CD4-positive, alpha-beta T cell treated with Interleukin-1 beta for 1 hour (primary cell): ENCODE measurements at regions not wholly inside any gene's neighbourhood (a gene's known extent, or its start where the extent isn't known, plus 50 kb on each side); places are given as distances from the start of the nearest gene placed in this dataset.

ENCODE experiments used
- DNase-seq, 2 donors: peaks; one replicate each; pipeline ENCODE4 v3.0.0-alpha.2; 2020 to 2022

DNA sequence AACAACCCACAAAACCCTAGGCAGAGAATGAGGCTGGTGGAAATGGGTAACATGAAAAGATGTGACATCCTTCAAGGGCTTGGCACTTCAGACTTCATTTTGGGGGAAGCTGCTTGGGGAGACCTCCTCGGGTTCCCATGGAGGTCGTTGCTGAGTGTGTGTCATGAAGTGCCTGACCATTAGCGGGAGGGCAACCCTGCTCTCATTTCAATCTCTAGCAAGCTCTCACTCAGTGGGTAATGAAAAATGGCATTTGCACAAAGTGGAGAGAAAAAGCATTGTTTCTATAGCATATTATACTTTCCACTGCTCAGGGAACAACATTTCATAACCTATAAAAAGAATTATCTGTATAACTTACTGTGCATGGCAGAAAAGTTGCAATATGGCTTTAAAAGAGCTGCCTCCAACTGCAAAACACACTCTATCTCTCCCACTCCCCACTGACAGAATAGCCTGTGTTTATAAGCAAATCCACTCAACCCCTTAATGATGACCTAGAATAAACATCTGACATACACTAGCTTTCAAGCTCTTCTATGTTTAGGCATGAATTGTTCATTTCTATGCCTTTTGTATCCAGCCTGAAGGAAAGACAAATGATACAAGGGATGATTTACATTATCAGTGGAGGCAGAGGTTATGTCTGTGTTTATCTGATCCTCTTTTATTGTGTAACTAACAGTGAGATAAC is 357.2 kb downstream of the ZSWIM6 start:
- DNase-seq: no peak

DNA sequence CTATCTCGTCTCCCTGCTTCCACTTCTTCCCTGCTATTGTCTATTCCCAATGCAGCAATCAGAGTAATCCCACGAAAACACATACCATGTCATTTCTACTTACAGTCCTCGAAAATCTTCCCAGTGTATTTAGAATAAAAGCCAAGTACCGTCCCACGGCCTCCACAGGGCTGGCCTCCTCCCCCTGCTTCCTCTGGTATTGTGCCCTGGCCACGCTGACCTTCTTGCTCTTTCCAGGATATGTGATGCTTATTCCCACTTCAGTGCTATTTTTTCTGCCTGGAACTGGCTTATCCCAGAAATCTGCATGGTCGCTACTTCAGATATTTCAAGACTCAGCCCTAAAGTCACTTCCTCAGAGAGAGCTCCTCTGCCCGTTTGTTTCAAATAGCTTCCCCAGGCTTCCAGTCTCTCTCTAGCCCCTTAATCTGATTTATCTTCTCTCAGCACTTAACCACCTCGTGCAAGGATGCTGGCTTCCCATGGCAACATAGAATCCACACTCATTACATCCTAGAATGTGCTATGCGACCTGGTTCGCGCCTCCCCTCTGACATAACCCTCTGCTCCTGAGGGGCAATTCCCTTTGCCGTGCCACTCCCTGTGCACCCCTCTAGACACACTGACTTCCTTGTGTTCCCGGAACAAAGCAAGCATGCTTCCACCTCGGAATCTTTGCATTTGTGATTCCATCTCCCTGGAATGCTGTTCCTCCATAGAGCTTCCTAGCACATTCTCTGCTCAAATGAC is 365.9 kb downstream of the ZSWIM6 start:
- DNase-seq: no peak

DNA sequence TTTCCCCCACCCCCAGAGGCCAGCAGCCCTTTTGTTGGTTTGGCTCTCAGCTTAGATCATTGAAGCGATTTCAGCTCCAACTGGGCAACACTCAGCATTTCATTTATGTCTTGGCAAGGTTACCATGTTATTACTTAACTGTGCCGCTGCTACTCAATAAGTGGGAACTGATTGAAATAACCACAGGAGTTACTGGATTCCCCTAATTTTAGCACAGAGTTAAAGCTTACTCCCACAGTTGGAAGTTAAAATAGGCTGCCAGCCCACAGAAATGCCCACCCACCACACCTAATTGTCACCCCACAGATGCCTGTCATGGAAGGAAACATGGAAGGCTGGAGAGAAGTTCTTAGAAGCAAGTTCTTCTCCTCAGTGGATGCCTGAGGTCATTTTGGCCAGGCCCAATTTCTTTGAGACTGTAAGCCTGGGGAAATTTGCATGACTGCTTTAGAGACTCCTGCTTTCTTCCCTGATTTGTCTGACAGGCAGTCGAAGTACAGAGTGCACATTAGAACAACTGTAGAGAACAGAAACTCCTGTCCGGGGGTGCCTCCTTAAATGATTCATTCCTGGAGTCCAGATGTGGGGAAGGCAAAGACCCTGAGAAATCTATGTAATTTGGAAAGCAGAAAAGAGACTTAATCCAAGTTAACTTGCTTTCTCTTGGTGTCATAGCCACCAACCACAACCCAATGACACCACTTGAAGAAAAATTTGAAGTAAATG is 370.0 kb downstream of the ZSWIM6 start:
- no peak for DNase-seq

DNA sequence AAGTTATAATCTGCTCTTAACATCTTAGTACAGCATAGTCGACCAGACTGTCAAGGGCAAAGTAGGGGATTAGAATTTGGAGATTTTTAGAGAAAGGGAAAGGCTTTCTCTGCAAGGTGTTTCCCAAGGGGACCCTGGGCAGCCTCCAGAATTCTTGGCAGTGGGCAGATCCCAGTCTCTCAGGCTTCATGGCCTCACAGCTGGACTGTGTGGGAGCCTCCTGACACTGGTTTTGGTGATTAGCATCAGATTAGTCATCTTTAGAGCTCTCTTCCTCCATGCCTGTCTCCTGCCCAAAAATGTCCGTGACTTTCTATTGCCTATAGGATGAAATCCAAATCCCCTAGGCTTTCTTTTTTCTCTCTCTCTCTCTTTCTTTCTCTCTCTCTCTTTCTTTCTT is 370.7 kb downstream of the ZSWIM6 start:
- DNase-seq: no peak

DNA sequence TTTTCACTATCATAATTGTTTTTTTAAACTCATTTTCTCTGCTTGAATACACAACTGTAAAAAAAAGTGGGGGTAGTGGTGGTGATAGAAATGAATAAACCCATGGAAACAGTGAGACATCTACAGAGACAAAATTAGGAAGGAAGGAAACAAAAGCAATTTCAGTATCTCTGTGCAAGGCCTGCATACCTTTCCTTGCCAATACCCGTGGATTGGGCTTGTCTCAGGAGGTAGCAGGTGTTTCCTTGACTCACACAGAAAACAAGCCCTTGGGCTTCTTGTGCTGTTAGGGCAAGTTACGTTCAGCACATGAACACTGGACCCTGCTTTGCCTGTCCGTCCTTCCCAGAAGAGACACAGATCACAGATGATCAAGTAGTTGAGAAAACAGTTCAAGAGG is 372.2 kb downstream of the ZSWIM6 start:
- DNase-seq: no peak

DNA sequence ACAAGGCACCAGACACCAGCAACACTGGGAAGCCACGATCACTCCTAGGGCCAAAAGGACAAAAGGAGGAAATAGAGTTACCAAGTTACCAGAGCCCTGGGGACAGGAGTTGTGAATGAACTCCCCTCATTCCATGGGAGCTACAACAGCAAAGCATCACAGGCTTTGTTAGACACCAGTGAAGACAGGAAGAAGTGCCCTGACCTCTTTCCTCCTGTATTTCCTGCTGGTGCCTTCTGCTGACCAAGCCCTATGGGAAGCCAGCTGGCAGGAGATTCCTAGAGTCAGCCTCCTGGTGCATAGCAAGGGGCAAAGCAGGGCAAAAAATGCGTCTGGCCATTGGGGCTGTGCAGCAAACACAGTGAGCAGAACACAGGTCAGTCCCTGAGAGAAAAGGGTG is 374.7 kb downstream of the ZSWIM6 start:
- no peak for DNase-seq

DNA sequence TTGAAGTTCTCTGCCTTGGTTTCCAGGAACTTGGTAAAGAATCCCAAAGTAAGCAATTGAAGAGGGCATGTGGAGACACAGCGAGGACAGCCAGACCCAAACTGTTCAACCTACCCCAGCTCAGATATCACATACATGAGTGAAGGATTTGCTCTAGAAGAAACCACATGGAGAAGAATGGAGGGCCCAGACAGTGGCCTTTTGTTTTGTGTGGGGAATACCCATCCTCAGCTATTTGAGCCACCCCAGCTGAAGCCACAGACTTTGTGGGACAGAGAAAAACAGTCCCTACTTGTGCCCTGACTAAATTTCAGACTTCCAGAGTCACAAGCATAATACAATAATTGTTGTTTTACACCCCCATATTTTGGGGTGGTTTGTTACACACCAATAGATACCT is 387.1 kb downstream of the ZSWIM6 start:
- DNase-seq: no peak

DNA sequence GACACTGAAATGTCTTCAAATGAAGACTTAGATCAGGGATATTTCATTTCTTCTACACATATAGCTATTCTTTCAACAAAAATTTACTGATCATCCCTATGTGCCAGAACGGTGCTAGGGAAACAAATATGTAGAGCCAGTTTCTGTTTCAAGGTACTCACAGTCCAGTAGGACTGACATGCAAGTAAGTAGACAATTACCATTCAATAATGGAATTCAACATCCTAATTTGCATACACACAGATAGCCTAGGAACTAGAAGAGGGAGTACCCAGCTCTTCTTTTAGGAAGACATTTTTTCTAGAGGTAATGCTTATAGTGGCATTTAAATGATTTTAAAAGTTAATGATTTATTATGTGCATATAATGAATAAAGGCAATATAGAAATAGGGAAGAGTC is 388.8 kb downstream of the ZSWIM6 start:
- DNase-seq: no peak

DNA sequence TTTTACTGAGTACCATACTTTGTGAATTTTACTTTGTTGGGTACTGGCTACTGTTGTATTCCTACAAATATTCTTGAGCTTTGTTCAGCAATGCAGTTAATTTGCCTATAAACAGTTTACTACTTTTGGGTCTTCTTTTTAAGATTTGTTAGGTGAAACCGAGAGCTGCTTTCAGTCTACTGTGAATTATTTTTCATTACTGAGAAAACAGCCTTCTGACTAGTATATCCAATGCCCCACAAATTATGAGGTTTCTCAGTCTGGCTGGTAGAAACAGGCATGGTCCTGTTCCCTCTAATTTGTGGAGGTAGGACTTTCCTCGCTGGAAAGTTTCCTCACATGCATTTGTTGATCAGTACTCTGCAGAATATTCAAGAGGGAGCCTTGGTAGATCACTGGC is 392.0 kb downstream of the ZSWIM6 start:
- DNase-seq: no peak

DNA sequence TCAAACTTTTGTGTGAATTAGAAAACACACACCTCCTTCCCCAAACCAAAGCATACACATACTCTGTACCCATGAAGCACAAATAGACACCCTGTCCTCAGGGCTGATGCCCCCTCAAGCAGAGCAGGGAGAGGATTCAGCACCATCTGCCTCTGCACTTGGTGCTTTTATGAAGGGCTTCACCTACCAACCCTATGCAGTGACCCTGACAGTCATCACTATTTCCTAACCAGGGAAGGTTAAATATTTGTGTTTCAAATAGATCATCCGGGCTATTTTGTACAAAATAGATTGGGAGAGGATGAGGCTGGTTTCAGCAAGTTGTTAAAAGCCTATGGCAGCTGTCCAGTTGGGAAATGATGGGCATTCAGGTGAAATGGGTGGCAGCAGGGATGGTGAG is 396.2 kb downstream of the ZSWIM6 start:
- DNase-seq: no peak

DNA sequence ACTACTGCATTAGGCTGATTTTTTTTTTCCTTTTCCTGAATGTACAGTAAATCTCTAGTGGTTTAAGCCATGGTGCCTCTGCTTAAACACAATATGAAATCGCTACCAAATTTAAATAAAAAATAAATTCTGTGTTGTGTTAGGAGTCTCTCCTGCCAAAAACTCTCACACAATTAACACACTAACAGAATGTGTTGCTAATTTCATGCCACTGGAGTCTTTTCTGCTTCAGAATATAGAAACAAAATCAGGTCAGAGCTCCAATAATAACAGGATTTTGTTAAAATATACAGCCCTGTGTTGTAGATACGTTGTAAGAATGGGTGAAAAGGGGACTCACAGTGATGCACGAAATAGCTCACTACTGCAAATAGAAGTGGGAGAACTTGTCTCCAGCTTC is 398.8 kb downstream of the ZSWIM6 start:
- DNase-seq: no peak

DNA sequence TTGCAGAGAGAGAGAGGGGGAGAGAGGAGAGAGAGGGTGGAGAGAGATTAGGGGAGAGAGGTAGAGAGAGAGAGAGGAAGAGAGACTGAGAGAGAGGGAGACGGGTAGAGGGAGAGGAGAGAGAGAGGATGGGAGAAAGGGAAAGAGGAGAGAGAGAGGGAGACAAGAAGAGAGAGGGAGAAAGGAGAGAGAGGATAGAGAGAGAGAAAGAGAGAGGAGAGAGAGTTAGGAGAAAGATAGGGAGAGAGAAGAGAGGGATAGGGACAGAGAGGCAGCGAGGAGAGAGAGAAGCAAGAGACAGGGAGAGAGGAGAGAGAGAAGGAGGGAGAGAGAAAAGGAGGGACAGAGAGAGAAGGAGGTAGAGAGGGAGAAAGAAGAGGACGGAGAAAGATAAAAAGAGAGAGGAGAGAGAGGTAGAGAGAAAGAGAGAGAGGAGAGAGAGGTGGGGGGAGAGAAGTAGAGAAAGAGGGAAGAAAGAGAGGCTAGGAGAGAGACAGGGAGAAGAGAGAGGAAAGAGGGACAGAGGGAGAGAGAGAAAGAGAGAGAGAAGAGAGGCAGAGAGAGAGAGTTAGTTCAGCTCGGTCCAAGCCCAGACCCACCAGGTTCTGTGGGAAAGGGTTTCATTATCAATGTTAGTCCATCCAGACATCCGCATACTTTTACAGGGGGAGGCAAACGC is 399.3 kb downstream of the ZSWIM6 start:
- DNase-seq: no peak

DNA sequence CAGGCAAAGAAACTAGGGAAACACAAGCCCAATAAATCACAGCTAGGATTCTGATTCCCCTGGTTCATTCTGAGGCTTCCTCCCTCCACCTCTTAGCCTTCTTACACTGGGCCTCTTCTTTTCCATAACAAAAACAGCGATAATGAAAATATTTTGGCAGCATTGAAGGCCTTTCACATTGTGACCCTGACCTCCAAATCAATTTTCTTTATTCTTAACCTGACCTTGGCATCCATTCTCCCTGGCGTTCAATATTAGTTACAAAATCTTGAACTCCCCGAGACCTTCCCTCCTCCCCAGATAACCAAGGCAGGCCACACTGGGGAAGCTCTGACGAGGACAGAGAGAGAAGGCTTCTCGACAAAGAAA is 399.9 kb downstream of the ZSWIM6 start:
- DNase-seq: no peak

DNA sequence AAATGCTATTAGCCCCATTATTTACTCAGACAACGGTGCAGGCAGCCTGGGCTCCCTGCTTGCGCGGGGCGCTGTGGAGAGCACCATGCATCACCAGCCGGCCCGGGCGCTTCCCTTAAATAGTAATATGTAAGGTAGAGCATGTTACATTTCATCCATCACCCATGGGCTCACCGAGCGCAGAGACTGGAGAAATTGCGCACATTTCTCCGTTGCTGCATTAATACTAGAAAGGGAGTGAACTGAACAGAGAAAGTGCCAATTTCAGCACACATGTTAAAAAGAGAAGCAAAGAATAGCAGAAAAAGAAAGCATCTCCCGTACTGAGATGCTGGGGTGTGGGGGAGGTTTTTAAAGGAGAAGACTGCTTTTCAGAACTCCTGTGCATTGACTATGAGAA is 400.3 kb downstream of the ZSWIM6 start:
- no peak for DNase-seq

DNA sequence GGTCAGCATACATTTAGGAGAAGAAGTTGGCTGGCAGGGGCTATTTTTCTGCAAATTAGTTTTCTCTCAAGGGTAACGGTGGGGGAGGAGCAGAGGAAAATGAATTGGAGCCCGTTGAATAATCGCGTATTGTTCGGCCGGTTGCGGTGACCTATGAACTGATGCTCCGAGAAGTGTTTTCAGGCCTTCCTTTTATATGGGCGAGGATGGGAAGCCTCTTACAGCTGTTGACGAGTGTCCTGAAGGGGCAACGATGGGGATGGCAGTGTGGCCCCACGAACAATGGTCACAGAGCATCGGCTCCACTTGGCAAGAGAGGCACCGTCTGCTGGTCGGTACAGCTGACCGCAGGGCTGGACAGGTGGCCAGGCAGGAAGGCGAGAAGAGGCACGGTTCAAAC is 400.7 kb downstream of the ZSWIM6 start:
- DNase-seq: no peak

DNA sequence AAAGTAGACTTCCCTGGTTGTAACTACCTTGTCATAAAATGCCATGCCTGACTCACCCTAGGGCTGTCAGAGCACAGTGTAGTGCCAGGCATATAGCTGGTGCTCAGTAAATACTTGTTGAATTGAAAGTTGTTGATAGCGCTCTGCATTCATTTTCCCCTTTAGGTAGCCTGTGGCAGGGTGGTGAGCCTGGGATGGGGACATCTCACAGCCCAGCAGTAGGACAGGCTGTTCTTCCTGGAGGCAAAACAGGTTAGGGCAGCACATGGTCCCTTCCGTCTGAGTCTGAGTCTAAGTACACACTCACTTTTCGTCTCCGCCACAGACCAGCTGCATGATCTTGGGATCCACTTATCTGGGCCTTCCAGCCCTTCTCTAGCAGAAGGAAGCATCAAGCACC is 401.9 kb downstream of the ZSWIM6 start:
- DNase-seq: no peak

DNA sequence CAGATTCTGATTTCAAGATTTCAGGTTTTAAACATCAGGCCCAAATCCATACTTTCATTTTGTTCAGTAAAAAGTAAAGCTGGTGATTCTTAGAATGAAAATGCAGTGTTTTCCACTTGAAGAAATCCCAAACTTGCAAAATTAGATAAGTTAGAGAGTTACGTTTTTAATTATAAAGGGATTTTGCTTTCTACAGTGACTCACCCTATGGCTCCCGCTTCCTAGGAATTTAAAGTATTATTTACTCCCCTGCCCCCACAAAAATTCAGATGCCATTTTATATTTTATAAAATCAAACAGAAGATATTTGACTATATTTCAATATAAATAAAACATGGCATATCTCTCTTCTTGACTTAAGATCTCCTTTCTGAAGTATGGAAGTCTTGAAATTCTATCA is 402.9 kb downstream of the ZSWIM6 start:
- no peak for DNase-seq

DNA sequence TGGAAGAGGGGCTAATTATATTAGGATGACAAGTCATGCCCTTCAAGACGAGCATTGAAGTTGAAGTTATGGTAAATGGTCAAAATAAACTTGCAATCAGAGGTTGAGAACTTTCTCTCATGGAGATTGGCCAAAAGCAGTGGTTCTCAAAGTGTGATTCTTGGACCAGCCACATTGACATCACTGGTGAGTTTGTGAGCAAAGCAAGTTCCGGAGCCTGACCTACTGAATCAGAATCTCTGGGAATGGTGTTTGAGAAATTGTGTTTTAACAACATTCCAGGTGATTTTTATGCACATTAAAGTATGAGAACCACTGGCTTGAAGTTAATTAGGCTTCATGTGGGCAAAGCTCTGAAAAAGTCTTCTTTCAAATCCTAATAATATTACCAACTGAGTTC is 403.5 kb downstream of the ZSWIM6 start:
- DNase-seq: no peak

DNA sequence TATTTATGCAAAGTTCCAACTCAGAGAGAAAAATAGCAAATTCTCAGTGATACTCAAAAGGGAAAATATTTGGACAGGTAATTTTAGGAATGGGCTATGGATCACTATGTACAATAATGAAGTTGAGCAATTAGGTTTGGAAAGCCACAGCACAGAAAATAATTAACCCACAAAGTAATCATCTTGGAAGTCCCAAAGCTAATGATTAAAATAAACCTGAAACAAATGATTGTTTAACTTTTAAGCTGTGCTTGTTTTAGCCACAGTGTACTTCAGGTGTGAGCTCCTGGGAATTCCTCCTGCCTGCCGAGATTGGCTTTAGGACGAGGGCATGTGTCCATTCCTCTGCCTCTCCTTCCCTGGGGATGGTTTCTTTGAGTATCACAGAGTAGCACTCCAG is 403.9 kb downstream of the ZSWIM6 start:
- no peak for DNase-seq

DNA sequence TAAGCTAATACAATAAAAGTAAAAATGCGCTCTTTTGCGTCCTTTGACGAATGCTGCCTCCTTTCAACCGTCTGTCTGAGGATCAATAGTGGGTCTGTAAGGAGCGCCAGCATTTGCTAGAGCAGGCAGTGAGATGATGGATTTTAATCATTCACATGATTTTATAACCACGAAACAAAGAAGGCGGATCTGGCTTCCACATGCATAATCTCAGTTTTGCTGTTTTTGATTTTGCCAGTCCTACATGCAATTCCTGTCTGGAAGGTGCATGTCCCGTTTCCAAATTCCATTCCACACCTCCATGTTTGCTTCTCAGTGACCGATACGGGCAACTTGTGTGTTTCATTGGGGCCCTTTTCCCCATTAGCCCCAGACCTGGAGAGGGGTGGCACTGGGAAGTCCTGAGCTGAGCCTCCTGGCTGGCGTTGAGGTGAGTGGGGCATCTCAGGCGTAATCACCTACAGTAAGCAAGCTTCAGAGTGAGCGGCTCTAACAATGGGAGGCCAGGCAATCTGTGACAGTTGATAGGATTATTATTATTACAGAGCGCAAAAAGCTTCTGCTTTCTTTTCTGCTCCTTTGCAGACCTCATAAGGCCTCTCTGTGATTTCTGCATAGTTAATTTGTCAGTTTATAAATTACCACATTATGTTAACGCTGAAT is 405.4 kb downstream of the ZSWIM6 start:
- no peak for DNase-seq

DNA sequence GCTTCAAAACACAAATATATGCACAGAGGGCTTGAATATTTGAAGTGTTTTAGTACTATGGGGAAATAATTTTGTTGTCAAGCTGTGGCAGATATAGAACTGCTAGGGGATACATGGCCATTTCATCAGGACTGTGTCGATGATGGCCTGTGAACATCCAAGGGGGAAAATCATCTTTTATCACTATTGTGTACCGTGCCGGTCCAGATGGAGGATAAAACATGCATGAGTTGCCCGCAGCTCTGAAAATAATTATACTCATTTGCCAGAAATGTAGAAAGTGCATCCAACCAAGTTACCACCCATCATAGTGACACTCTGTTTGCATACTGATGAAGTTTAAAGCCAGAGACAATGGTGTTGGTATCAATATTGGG is 405.9 kb downstream of the ZSWIM6 start:
- DNase-seq: no peak

DNA sequence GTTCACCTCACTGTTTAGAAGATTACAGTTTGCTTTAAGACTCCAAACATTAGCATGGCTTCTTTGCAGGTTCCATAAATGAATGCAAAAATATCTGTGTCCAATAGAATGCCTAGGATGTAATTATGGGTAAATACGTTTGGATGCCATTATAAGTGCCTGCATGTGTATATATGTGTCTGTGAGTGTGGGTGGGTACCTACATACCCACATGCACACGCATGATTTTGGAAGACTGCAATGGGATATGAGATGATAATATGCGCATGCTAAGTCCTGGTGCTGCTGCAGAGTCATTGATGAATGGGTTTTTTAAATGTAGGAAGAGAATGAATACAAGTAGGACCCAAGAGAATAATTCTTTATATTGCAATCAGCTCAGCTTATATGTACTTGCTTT is 406.4 kb downstream of the ZSWIM6 start:
- DNase-seq: no peak
